Activated naive CD4-positive, alpha-beta T cell treated with Interleukin-2 at 50 U/mL for 16 hours (primary cell): ENCODE measurements at regions not wholly inside any gene's neighbourhood (a gene's known extent, or its start where the extent isn't known, plus 50 kb on each side); places are given as distances from the start of the nearest gene placed in this dataset.
"Not testable (repeated sequence)": the region's sequence is repeated elsewhere in the genome, so short reads cannot be mapped to it uniquely, and the experiment has no call there.

Experiments
- DNase-seq: peaks from one replicate; pipeline ENCODE4 v3.0.0-alpha.2; 2020

GRCh38 chr13:79645569-79645968 lies 164.6 kb downstream of the NDFIP2 start:
- DNase-seq = no peak

DNA sequence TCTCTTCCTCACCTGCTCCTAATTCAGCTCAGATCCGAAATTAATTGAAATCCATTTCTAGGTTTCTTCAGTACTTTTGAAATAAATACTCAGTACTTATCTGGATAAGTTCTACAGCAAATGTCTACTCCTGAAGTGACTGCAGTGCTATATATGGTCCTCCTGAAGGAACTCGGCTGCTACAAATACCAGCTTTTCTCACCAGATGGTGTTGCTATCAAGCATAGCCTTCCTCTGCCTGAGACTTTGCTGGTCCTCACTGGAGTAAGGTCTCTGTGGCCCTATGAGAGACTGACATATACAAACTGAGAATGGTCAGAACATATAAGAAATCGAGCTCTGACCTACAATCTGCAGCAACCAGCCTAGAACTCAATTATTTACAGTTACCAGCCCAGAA lies 161.6 kb downstream of the NDFIP2 start:
- DNase-seq = no peak

DNA sequence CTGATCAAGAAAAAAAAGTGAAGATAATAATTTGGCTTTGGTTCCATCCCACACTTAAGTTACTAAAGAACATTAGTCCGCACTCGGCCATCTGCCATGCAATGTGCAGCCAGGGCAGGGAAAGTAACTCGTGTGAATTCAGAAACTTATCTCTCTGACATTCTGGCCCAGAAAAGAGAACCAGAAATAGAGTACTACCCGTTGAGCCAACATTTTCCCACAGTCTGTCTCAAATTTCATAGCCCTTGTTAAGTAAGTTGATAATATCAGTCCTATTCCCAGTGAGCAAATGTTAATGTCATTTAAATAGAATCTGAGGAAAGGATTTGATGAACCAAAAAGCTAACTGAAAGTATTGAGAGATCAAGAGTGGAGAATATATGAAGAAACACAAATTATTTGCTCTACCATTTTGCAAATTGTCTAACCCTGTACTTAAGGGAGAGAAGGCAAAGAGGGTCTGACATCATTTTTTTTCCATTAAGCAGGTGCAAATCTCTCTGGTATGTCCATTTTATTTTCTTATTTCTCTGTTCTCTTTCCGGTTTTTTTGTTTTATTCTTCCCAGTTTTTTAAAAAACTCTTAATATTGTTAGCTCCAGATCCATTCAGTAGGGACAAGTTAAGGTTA lies 156.3 kb downstream of the NDFIP2 start:
- no peak for DNase-seq

GRCh38 chr13:79631051-79631659 lies 150.2 kb downstream of the NDFIP2 start:
- DNase-seq = no peak

DNA sequence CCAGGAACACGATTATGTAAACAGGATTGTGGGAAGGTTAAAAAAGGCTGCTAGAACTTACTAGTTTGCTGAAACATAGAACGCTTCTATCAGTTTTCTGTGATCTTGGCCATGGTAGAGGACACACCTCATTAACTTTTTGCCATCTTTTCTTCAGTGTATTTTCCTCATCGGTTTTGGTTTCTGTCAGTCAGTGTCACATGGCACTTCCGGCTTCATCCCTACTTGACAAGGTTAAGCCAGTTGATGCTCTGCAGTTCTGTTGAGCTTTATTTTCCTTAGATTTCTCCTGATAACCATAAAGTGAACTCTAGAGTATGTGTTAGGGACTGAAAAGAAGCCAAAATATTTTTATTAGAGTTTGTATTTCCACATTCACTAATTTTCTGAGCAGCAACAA lies 147.5 kb downstream of the NDFIP2 start:
- DNase-seq = no peak

DNA sequence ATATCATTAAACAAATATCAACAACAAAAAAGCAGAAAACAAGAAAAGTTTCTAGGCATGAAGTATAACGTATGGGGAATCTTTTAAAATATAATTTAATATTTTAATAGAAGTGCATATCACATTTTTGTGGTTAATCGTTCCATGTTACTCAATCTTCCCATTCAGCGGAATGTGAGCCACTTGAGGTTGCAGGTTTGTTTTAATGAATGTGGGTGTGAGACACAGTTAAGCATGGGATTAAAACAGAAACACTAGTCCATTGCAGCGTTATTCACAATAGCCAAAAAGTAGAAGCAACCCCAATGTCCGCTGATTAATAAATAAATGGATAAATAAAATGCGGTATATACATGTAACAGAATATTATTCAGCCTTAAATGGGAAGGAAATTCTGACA lies 146.0 kb downstream of the NDFIP2 start:
- no peak for DNase-seq

DNA sequence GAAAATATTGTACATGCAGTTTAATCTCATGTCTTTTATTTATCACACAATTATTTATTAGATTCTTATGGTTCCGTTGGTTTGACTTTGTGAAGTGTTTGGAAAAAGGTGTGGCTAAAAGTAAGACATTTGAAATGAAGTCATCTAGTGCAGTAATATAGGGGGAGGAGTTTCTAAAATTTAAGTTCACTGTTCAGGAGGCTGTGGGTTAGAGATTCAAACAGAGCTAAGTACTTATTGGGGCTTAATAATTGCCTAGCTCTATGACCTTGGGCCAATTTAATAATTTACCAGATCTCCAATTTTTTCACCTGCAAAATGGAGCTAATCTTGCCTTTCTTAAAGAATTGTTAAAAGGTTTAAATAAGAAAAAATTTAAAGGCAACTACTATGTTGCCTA lies 144.6 kb downstream of the NDFIP2 start:
- no peak for DNase-seq

DNA sequence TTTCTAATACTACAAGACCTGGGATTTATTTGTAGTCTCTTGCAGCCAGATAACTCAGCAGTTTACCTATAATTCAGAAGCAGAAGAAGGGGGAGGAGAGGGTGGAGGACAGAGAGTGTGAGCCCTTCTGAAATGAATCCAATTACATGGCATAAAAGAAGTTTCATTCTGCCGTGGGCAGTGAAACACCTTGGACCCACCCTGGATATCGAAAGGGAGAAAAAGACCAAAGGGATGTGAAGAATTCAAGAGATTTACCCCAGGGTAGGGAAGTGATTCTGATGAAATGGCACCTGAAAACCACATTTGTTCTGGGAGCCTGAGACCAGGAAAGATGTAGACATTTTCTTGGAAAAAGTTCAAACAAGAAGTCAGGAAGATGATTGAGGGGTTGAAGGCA lies 140.9 kb downstream of the NDFIP2 start:
- no peak for DNase-seq

DNA sequence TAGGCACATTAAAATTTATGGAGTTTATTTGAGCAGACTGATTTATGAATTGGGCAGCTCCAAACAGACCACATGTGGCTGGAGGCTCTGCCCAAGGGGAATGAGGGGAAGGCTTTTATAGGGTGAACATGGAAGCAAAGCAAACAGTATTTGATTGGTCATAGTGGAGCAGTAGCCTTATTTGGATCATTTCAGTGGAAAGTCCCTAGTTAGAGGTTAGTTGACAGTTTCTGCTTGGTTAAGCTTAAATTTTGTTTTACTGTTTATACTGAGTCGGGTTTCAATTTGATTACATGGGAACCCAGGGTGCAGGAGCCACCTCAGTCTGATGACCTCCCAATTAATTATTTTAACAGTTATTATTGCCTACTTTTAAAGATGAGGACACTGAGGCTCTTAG lies 140.5 kb downstream of the NDFIP2 start:
- DNase-seq = no peak

DNA sequence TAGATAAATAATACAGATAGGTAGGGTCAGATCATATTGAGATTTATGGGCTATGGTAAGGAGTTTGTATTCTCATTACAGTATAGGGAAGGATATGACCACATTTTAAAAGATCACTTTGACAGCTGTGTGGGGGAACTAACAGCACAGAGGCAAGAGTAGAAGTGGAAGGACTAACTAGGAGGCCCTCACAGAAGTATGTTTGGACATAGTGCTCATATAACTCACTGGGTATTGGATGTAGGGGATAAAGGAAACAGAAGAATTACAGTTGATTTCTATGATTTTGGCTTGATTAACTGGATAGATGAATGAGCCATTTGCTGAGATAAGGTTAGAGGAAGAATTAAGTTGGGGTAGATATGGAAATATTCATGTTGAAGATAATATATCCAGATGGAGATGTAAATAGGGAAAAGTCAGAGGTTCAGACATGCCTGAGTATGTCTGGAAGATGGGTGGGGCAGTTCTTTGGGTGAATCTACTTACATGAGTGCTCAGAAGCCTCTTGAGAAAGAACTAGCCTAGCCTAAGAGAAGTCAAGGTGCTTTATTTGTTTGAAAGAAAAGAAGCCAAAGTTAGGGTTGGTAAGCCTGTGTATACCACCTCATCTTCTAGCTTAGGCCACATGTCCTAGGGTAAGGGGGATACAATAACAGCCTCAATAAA lies 133.4 kb downstream of the NDFIP2 start:
- DNase-seq = no peak

GRCh38 chr13:79612604-79613003 lies 131.6 kb downstream of the NDFIP2 start:
- DNase-seq = no peak

GRCh38 chr13:79607895-79608294 lies 126.9 kb downstream of the NDFIP2 start:
- not testable (repeated sequence) for DNase-seq
